ENCODE measurements at regions not wholly inside any gene's neighbourhood (a gene's known extent, or its start where the extent isn't known, plus 50 kb on each side); places are given as distances from the start of the nearest gene placed in this dataset.
"Not testable (repeated sequence)": the region's sequence is repeated elsewhere in the genome, so short reads cannot be mapped to it uniquely, and the experiment has no call there.

DNA sequence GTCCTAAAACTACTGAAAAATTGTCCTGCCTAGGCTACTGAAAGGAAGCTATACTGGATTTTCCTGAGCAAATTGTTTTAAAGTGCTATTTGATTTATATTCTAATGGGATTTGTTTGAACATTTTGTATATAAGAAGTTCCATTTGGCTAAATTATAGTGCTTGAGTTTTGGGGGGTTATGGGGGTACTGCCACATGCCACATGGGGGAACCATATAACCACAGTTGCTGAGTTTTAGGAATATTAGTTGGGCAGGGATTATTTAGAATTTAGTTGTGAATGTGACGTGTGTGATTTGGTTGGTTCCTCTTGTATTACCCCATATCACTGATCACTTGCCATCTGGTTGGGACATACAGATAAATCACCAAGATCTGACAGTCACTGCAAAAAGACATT lies 224.5 kb upstream of the TAPT1 start:
- DNase-seq = no peak

DNA sequence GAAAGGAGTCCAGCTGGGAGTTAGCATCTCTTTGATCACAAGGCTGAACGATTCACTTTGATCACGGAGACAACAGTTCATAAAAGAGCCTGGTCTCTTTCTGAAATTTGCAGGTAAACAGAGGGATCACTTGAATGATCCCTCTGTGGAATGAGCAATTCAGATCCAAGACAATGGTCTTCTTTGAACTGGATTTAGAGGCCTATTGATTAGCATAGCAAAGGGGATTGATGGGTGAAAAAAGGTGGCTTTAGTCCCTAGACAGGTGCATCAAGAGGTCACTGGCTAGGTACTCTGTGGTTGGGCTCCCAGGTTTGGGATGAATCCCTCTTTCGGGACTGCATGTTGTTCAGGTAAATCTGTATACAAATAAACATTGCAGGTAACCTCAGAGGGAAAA lies 223.8 kb upstream of the TAPT1 start:
- DNase-seq = no peak

DNA sequence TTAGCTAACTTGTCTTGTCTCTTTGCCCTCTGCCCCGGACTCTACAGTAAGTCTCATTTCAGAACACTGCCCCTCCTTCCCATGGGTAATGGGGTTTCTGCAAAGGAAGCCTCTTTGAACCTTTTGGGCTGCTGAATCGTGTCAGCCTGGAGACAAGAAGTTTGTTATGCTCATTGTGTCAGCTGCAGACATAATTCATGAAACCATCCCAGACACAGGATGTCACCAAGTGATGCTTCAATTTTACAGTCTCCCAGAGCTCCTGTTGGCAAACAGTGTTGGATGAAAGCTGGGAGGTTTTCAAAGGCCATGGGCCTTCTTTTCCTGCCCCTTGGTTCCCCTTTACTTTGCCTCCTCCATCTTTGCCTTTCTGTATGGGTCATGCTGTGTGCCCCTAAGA lies 223.1 kb upstream of the TAPT1 start:
- DNase-seq = no peak

DNA sequence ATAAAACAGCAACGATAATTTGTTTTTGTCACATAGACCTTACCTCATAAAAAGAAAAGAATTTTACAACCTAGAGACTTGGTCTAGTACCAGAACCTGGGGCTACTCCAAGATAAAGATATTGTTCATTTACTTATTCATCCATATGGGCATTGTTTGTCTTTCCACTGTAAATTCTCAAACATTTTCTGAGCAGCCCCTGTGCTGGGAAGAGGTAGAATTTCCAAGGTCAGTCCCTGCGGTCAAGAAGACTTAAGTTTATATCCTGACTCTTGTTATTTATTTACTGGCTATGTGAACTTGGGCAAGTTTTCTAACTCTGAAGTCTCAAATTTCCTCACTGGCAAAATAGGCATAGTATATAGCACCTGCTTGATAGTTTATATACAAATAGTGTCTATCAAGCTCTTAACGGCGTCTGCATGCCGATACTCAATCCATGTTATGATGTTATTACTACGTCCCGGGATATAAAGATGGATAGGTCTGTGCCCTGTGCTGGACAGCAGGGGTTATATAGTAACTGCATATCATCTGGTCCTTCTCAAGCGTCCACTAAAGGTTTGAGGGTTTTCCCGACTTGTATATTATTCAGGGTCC lies 222.1 kb upstream of the TAPT1 start:
- DNase-seq = no peak

DNA sequence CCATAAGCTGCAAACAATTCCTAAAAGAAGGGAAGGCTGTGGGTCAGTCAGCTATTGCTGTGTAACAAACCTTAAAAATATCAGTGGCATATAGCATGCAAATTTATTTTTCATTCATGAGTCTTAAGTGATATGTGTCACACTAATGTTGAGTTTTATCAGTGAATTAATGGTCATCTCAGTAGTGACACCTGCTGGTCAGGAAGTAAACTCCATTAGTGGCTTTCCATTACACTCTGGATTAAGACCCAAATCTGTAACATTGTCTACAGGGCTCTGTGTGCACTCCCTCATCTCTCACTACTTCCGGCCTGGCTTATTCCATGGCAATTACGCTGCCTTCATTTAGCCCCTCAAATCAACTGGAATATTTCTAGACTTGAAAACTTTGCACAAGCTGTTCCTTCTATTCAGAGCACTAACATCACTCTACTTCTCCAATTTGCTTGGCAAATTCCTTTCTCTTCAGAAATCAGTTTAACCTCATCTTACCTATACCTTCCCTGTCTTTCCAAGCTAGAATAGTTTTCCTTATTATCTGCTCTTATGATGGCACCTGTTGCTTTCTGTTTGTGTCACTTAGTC lies 217.3 kb upstream of the TAPT1 start:
- peak; percentile 8 for DNase-seq

DNA sequence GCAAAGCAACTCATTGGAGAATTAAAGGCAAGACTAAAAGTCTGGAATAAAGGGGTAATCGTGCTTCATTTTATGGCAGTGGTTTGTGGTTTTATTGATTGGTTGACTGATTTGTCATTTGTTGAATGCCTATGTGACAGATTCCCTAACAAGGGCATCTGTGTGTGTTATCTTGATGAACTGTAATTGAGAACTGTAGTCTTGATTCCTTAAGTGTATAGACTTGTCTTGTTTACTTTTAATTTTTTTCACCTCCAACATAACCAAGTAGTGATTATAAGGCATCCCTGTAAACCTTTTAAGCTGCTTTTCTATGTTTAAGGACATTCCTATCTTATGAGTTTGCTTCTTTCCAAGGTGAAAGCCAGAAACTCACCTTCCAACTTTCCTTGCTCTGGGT lies 216.0 kb upstream of the TAPT1 start:
- no peak for DNase-seq

DNA sequence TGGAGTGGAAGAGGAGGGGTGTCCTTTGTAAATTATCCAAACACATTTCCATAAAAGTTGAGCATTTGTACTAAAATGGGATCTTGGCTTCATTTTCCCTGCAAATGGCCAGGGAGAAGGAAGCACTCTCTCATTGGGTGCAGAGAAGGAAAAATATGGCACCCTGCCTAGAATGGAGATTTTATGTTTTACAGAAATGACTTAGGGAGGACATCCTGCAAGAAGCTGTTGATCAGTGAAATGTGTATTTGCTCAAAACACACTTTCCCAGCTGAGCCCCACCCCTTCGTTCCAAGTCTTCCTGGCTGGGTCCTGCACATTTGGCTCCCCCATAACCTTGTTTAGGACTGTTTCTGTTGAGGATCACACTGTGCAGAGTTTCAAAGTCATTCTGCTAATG lies 213.5 kb upstream of the TAPT1 start:
- no peak for DNase-seq

DNA sequence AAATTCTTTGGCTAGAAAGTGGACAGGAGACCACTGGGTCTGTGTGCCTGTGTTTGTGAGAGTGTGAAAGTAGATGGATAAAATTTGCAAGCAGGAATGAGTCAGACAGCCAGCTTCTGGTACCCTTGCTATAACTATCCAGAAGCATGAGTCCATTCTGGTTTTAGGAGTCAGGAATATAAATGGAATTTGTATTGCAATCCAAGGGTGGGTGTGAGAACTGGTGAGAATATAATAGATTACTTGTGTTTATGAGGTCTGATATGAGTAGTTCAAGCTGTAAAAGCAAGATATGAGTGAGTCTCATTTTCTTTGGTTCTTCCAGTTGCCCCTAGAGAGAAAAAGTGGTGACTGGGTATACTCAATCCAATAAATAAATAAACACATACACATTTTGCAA lies 212.7 kb upstream of the TAPT1 start:
- no peak for DNase-seq

DNA sequence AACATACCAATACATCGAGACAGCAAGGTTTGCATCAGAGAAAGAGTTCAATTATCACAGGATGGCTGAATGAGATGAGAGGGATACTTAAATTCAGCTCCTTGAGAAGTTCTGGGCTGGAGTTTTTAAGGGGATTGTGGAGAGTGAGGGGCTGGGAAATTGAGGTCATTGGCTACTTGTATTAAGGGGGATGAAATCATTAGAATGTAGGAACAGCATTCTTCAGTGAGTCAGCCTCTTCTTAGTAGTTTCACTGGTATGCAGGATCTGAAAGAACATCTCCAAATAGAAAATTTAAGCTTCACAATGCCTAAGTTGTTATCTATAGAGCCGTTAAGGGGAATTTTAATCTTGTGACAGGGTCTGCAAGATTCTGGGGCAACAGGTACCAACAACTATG lies 211.6 kb upstream of the TAPT1 start:
- no peak for DNase-seq

DNA sequence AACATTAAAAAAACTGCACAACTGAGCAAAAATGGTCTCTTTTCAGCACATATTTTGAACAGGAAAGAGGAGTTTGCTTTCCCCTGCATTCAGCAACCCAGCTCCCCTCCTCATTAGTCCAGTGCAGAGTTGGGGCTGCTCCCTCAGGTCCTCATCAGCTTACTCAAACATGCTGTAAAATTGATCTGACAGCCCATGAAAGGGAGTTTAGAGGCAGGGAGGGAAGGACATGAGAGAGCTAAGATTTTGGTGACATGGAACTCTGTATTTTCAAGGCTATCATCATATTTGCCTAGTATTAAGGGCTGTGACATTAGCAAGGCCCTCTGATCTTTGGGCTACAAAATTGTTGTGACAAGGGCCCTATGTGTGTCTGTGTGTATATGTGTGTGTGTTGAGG lies 205.6 kb upstream of the TAPT1 start:
- DNase-seq = no peak

DNA sequence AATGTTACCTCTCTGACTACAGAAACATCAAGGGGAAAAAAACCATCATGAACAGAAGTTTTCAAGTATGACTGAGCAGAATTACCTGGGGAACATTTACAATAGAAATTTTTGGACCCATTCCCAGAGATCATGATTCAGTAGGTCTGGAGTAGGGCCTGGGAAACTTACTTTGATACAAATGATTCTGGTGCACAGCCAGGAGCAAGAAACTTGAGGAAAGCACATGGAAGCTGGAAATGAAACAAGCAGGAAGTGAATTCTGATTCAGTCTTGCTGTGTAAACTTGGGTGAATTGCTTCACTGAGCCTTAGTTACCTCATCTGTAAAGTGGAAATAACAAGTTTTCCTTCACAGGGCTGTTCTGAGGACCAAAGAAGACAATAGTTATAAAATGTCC lies 192.5 kb upstream of the TAPT1 start:
- DNase-seq = no peak

DNA sequence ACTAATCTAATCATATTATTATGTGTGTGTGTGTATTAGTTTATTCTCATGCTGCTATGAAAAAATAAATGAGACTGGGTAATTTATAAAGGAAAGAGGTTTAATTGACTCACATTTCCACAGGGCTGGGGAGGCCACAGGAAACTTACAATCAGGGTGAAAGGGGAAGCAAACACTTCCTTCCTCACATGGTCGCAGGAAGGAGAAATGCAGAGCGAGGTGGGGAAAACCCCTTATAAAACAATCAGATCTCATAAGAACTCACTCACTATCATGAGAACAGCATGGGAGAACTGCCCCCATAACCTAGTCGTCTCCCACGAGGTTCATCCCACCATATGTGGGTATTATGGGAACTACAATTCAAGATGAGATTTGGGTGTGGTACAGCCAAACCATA lies 190.9 kb upstream of the TAPT1 start:
- DNase-seq = no peak

DNA sequence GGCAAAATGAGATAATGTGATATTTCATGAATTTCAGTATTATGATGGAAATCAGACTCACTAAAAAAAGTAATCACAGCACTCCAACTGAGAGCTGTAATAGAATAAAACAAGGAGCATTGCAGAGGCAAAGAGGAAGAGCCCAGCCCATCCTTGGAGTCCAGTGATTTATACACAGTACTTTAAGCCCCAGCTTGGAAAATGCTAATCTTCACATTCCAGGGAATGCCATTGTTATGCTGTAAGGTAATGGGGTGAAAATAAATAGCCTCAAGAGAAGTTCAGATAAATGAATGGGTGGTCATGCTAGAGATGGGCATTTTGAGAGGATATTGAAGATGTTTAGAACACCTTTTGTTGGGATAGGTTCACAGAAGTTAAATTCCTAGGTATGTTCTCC lies 190.3 kb upstream of the TAPT1 start:
- no peak for DNase-seq

DNA sequence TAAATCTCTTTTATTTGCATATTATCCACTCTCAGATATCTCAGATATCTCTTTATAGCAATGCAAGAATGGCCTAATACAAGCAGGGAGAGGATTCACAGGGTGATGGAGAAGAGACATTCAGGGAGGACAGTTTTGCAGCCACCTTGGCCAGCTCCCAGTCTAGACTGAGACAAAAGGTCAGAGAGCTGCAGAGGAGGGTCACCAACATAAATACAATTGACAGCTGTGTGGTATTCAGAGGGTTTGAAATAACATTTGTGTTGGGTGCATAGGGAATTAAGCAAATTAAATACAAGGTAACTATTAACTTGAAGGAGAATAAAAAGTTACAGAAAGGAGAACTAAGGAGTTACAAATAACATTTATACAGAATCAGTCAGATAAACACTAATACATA lies 189.5 kb upstream of the TAPT1 start:
- DNase-seq = no peak

DNA sequence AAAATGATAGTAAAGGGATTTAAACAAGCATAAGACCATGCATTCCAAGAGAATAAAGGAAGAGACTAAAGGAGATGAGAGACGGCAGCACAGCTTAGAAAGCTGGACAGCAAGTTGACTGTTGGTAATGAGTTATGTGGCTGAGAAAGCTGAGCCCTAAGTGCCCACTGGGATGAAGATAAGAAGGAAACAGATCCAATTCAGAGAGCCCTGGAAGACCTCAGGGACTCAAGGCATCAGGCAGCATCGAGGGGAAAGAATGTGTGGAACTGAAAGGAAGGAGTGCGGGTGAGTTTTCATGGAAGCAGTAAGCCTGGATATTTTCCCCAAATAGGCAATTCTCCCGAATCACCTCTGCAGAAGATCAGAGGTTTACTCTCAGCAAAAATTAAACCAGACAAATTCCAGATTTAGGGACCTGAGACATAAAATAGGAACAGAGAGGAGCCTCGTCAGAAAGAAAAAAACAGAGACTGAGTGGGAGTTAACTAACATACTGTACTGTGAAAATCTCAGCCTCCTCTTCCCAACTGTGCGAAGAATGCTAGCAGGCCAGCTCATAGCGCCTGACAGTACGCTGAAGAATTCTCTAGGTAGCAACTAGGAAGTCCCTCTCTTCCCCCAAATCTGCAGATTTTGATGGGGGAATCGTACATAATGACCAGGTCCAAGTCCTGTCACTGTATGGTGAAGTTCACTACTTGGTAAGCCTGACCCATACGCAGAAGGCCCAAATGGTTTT lies 187.7 kb upstream of the TAPT1 start:
- no peak for DNase-seq

DNA sequence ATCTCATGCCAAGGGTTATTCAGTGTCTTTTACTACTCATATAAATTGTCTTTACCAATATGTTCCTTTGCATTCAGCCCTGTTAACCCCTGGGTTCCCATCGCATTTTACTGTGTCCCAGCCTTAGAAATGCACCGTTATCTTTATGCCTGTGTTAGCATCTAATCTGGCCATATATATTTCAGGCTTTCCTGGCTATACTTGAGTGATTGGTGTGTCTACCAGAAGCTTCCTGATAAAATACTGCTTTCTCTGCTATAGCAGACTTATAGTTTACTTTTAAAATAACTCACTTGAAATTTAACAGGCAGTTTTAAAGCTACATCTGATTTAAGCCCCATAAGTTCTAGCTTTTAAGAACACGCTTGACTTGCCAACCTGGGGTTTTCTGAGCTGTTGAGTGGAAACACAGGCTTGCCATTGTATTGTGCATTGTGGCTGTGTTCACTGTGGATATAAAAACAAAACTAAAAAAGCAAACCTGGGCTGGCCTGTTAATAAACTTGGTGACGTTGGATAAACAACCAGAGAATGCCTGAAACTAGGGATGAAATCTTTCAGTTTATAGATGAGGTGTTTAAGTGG lies 185.3 kb upstream of the TAPT1 start:
- no peak for DNase-seq

DNA sequence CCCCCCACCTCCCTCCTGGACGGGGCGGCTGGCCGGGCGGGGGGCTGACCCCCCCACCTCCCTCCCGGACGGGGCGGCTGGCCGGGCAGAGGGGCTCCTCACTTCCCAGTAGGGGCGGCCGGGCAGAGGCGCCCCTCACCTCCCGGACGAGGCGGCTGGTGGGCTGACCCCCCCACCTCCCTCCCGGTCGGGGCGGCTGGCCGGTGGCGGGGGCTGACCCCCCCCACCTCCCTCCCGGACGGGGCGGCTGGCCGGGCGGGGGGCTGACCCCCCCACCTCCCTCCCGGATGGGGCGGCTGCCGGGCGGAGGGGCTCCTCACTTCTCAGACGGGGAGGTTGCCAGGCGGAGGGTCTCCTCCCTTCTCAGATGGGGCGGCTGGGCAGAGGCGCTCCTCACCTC lies 166.9 kb upstream of the TAPT1 start:
- not testable (repeated sequence) for DNase-seq

DNA sequence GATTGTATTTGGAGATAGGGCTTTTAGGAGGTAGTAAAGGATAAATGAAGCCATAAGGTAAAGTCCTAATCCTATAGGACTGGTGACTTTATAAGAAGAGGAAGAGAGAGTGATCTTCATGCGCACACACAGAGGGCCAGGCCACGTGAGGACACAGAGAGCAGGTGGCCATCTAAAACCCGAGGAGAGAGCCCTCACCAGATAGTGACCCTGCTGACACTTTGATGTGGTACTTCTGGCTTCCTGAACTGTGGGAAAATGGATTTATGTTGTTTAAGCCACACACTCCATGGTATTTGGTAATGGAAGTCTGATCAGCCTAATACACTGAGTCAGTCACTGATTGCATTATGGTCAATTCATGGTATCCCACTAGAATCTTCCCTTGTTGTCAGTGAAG lies 164.9 kb upstream of the TAPT1 start:
- no peak for DNase-seq

DNA sequence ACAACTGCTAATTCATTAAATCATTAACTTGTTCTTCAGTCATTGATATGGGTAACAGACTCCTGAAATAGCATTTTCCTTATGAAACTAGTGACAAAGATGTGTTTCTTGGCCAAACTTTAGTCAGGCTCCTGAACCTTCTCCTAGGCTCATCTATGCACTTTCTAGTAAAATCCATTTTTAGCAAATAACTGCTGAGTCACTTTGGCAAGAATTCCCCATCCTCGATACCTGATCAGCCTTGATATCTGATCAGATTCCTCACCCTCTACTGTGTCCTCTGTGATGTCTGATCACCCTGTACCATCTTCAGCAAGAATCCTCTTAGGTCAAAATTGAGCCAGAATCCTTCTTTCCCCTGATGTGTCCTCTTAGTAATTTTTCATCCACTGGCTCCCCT lies 161.2 kb upstream of the TAPT1 start:
- no peak for DNase-seq

DNA sequence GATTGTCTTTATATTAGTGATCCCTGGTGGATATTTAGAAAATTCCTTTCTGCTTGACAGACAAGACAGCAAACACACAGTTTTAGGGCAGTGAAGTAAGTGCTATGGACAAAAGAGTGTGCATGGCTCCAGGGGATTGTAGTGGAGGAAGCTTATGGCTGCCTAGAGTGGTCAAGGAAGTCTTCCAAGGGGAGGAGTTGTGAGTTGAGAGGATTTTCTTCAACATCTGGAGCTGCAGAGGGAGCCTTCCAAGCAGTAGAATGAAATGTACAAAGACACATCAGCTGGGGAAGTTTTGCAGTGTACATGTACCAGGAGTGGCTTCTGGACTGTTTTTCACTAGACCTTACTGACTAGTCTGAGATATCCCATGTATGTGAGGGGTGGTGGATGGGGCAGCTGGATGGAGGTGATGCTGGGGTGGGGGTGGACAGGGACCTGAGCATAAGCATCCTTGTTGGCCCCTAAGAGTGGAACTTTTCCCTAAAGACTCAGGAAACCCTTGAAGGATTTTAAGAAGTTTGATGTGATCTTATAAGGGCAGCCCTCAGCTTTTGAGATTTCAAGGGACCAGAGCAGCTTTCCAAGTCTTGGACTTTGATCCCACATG lies 160.5 kb upstream of the TAPT1 start:
- DNase-seq = no peak

DNA sequence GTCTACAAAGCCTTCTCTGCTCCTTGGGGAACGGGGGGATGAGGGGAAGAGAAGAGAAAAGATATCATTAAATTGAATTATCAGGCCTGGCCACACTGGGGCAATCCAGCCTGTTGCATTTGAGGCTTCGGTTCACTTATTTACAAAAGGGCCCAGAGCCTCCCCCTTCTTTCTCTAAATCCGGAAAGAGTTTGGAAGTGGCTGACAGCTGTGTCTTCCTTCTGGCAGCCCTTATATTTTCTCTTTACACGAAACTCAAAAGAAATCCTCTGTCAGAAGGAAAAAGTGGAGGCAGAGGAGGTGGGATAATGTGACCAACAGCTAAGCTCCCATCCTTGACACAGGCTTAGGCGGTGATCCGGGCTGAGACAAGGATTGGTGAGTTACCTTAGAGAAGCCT lies 158.3 kb upstream of the TAPT1 start:
- no peak for DNase-seq

DNA sequence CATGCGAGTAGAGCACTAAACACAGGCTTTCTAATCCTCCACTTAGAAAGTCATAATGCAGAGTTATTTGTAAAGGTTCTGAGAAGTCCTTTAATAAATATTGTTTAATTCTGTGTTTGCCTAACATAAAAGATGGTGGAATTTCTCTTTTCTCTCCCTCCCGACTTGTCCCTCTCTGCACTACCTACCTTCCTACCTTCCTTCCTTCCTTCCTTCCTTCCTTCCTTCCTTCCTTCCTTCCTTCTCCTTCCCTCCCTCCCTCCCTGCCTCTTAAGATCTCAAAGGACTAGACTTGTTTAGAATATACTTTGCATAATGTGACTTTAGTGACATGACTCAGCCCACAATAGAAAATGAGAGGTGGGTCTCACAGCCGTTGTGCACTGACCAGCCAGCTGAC lies 156.3 kb upstream of the TAPT1 start:
- DNase-seq = no peak

DNA sequence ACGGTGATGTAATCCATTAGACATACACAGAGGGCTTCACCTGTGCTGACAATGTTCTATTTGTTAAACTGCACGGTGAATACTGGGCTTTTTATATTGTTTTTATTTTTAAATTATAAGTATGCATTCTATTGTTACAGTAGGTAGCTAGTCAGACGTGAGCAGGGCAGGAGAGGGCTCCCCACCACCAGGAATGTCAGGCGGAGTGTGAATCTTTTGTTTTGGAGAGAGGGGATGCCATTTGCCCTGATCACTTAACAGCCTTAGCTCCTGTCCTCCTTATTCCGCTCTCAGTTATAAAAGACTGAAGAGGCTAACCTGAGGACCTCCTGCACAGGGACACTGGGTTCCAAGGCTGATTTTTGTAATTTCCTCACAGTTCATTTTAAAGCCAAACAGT lies 151.6 kb upstream of the TAPT1 start:
- DNase-seq = no peak

DNA sequence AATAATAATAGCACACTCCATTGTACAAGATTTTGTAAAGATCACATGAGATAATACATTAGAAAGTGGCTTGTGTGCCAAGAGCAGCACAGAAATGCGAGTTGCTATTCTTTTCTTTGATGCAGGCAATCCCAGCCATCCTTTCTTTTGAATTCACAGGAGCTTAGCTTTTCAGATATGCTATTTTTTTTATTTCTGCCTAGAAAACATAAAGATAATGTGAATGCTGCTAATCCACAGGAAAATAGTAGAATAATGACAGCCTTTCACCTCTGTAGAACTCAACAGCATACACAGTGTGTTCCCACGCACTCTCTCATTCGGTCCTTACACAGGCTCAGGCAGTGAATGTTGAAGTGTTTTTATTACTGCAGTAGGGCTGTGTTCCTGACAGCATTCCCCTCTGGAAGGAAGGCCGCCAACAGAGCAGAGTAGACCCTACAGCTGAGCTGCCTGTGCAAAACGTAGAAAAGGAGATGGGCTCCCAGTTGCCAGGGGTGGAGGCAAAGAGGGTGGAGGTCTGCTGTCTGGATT lies 138.8 kb upstream of the TAPT1 start:
- no peak for DNase-seq
